Lung (tissue), 11 donors: ENCODE measurements at regions not wholly inside any gene's neighbourhood (a gene's known extent, or its start where the extent isn't known, plus 50 kb on each side); places are given as distances from the start of the nearest gene placed in this dataset.

Experiments
- ATAC-seq: fragments of 200-7000 bp; cut with Tn5 transposase; one replicate; pipeline ENCODE4 v1.9.1; 2020; ENCODE audit warnings: moderate number of reproducible peaks; ENCODE audit not compliant: insufficient read depth, low FRiP score
- DNase-seq, 3 donors: peaks; one replicate each; pipeline ENCODE4 v3.0.0-alpha.2; 2013 to 2017
- H3K27ac ChIP-seq, 2 donors: one replicate each; pipeline ENCODE4 v1.5.1; 2013; ENCODE audit warnings: mild to moderate bottlenecking in 2 of 2, moderate library complexity in 2 of 2, control low read depth in 1 of 2, inconsistent platforms in 1 of 2, low read depth in 1 of 2, low read length in 1 of 2
- H3K27me3 ChIP-seq, 3 donors: one replicate each; pipeline ENCODE4 v1.5.1; 2013; ENCODE audit warnings: low read length in 2 of 3; ENCODE audit not compliant: control insufficient read depth in 3 of 3, insufficient read depth in 3 of 3
- H3K36me3 ChIP-seq, 4 donors: one replicate each; pipeline ENCODE4 v1.5.1; 2013; ENCODE audit warnings: low read length in 4 of 4, mild to moderate bottlenecking in 1 of 4, moderate library complexity in 1 of 4; ENCODE audit not compliant: control insufficient read depth in 4 of 4, insufficient read depth in 4 of 4
- H3K4me1 ChIP-seq, 5 donors: one replicate each; pipeline ENCODE4 v1.5.1; 2013; ENCODE audit warnings: low read length in 5 of 5, mild to moderate bottlenecking in 2 of 5, moderate library complexity in 1 of 5; ENCODE audit not compliant: control insufficient read depth in 5 of 5, insufficient read depth in 5 of 5
- H3K4me3 ChIP-seq: one replicate; pipeline ENCODE4 v1.5.1; 2013; ENCODE audit warnings: mild to moderate bottlenecking, control low read depth, moderate library complexity
- H3K9ac ChIP-seq, 2 donors: one replicate each; pipeline ENCODE4 v1.5.1; 2013; ENCODE audit warnings: low read length in 2 of 2, control low read depth in 1 of 2; ENCODE audit not compliant: insufficient read depth in 1 of 2
- H3K9me3 ChIP-seq, 4 donors: one replicate each; pipeline ENCODE4 v1.5.1; 2013; ENCODE audit warnings: low read length in 3 of 4, mild to moderate bottlenecking in 1 of 4, moderate library complexity in 1 of 4; ENCODE audit not compliant: control insufficient read depth in 4 of 4, insufficient read depth in 3 of 4
- WGBS, 2 donors: extraction: QIAGEN DNeasy Blood & Tissue Kit; methylation state at CpG; one replicate each; pipeline ENCODE4 v1.1.7; 2013; 5-methylcytosine and 5-hydroxymethylcytosine counted together
- TF ChIP-seq, protein P1 (sequence below): IDR thresholded peaks from 2 replicates; pipeline ENCODE4 v1.5.1; 2012; ENCODE audit warnings: mild to moderate bottlenecking; ENCODE audit errors: control extremely low read depth, extremely low read depth
- donor health status: control.
- donor health status: control.
- donor health status: Bipolar disorder and iron deficiency.
- donor health status: healthy.
- donor health status: DM: yes; HTN: yes; CAD: no.

DNA sequence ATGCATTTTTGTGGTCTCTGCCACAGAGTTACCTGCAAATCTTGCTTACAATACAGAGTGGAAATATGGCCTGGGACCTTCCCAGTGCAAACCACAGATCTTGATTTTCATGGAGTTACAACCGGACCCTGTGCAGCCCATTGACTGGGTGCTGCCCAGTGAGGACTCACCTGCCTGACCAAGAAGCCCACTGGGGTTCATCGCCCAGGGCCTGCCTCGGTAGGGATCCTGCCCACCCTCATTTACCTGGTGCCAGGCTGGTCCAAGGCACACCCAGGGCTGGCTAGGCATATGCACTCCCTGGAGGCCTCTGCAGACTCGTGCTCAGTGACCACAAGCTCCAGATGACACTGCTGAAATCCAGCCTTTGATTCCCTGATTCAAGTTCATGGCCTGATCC, 572.7 kb downstream of the NPHP4 start:
- no peaks in the 10 kb centered on the region for H3K36me3 ChIP-seq
- peaks cover 0 to 2% (median 0%) of the 10 kb centered on the region in 4 donors for H3K9me3 ChIP-seq
- DNase-seq (no peak), ATAC-seq (no peak)
- peaks cover 4 to 13% (median 8%) of the 10 kb centered on the region in 3 donors for H3K27me3 ChIP-seq
- no peak overlapping the region for H3K4me3 ChIP-seq
- no peak overlapping the region for H3K27ac ChIP-seq
- no peaks in the 10 kb centered on the region for H3K4me1 ChIP-seq
- TF ChIP-seq, protein P1, sequence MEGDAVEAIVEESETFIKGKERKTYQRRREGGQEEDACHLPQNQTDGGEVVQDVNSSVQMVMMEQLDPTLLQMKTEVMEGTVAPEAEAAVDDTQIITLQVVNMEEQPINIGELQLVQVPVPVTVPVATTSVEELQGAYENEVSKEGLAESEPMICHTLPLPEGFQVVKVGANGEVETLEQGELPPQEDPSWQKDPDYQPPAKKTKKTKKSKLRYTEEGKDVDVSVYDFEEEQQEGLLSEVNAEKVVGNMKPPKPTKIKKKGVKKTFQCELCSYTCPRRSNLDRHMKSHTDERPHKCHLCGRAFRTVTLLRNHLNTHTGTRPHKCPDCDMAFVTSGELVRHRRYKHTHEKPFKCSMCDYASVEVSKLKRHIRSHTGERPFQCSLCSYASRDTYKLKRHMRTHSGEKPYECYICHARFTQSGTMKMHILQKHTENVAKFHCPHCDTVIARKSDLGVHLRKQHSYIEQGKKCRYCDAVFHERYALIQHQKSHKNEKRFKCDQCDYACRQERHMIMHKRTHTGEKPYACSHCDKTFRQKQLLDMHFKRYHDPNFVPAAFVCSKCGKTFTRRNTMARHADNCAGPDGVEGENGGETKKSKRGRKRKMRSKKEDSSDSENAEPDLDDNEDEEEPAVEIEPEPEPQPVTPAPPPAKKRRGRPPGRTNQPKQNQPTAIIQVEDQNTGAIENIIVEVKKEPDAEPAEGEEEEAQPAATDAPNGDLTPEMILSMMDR, result no peak
- no peak overlapping the region for H3K9ac ChIP-seq
- WGBS, 2 donors, result 77 to 87% methylated on average over 4 of the region's 4 CpGs

DNA sequence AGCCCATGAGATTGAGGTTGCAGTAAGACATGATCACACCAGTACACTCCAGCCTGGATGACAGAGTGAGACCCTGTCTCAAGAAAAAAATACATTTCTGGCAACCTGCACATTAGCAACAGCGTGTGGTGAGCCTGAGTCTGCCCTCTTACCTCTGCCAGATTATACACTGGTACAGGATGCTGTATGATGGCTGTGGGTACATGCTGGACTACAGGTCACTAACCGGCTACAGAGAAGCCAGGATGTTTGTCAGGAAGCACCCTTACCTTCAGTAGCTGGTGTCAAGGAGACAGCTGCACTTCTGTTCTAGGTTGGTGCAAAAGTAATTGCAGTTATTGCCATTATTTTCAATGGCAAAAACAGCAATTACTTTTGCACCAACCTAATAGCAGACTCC, 575.7 kb downstream of the NPHP4 start:
- DNase-seq (no peak), ATAC-seq (no peak)
- no peaks in the 10 kb centered on the region for H3K36me3 ChIP-seq
- TF ChIP-seq, protein P1, result no peak
- no peak overlapping the region for H3K9ac ChIP-seq
- peaks cover 0 to under 1% (median 0%) of the 10 kb centered on the region in 3 donors for H3K27me3 ChIP-seq
- no peak overlapping the region for H3K4me3 ChIP-seq
- no peaks in the 10 kb centered on the region for H3K4me1 ChIP-seq
- 72 to 80% methylated on average over 2 of the region's 2 CpGs for WGBS, 2 donors
- peaks cover 0 to 2% (median 0%) of the 10 kb centered on the region in 4 donors for H3K9me3 ChIP-seq
- H3K27ac ChIP-seq, result no peak overlapping the region

DNA sequence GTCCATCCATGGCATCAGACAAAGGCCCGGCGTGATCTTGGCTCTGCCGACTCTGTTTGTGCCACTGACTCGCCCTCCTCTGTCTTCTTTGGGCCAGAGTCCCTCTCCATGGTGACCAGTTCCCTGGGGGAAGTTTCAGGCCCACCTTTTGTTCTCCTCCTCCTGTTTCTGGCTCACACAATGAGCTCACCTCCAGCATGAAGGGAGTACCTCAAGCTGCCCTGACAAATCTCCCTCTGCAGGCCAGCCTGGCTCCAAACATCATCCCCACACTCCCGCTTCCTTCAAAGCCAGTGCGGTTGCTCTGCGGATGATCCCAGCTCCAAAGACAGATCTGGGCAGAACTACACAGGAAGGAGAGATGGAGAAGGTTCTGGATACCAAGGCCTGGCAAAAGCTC, 576.6 kb downstream of the NPHP4 start:
- H3K9me3 ChIP-seq, result no peaks in the 10 kb centered on the region
- no peaks in the 10 kb centered on the region for H3K27me3 ChIP-seq
- TF ChIP-seq, protein P1, result no peak
- DNase-seq (no peak), ATAC-seq (no peak)
- H3K4me3 ChIP-seq, result no peak overlapping the region
- no peak overlapping the region for H3K27ac ChIP-seq
- H3K36me3 ChIP-seq, result no peaks in the 10 kb centered on the region
- no peak overlapping the region for H3K9ac ChIP-seq
- H3K4me1 ChIP-seq, result no peaks in the 10 kb centered on the region
- 85 to 88% methylated on average over 7 of the region's 7 CpGs for WGBS, 2 donors

DNA sequence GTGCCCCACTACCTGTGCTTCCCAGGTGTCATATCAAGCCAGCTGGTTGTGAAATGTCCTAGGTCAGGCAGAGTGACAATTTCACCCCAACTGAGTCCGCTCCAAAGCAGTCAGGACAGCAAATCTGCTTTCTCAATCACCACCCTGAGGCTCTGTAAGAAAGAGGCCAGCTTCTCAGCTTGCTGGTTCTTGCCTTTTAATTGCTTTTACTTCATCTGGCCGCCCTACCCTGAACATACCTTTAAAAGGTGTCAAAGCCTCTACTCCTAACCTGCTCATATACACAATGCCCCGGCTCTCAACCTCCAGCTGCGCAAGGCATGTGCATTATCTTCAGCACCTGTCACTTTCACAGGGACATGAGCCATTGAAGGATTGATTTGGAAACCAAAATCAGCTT, 581.6 kb downstream of the NPHP4 start:
- H3K27ac ChIP-seq, result no peak overlapping the region
- H3K36me3 ChIP-seq, result no peaks in the 10 kb centered on the region
- peaks cover 0 to 5% (median 0%) of the 10 kb centered on the region in 4 donors for H3K9me3 ChIP-seq
- H3K27me3 ChIP-seq, result no peaks in the 10 kb centered on the region
- H3K4me3 ChIP-seq, result no peak overlapping the region
- H3K9ac ChIP-seq, result no peak overlapping the region
- TF ChIP-seq, protein P1, result no peak
- ATAC-seq, result no peak
- no peaks in the 10 kb centered on the region for H3K4me1 ChIP-seq
- DNase-seq, result no peak
- 75 to 90% methylated on average over 4 of the region's 4 CpGs for WGBS, 2 donors
